Pulmonary artery endothelial cell (primary cell): ENCODE measurements at regions not wholly inside any gene's neighbourhood (a gene's known extent, or its start where the extent isn't known, plus 50 kb on each side); places are given as distances from the start of the nearest gene placed in this dataset.

Source experiments
- DNase-seq: peaks from one replicate; pipeline ENCODE4 v3.0.0-alpha.2; 2011; ENCODE audit warnings: low read depth, low spot score

DNA sequence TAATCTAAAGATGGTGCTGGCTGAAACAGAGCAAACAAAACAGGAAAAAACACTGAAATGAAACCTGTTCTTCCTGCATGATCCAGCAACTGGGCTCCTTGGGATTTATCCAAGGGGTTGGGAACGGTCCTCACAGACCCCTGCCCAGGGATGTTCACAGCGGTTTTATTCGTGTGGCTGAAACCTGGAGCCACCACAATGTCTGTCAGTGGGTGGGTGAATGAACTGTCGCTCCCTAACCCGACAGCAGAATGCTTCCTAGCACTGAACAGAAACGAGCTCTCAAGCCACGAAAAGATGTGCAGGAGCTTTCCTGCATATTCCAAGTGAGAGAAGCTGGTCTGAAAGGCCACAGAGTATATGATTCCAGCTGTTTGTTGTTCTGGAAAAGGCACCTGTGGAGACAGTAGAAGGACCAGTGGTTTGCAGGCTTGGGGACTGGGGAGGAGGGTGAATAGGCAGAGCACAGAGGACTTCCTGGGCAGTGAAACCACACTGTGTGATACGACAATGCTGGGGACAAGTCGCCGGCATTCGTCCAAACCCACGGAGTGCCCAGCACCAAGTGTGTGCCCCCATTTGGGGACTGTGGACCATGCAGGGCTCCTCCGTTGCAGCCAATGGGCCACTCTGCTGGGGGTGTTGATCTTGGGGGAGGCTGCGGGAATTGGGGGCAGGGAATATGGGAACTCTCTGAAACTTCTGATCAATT is 73.9 kb downstream of the TEX29 start:
- no peak for DNase-seq

DNA sequence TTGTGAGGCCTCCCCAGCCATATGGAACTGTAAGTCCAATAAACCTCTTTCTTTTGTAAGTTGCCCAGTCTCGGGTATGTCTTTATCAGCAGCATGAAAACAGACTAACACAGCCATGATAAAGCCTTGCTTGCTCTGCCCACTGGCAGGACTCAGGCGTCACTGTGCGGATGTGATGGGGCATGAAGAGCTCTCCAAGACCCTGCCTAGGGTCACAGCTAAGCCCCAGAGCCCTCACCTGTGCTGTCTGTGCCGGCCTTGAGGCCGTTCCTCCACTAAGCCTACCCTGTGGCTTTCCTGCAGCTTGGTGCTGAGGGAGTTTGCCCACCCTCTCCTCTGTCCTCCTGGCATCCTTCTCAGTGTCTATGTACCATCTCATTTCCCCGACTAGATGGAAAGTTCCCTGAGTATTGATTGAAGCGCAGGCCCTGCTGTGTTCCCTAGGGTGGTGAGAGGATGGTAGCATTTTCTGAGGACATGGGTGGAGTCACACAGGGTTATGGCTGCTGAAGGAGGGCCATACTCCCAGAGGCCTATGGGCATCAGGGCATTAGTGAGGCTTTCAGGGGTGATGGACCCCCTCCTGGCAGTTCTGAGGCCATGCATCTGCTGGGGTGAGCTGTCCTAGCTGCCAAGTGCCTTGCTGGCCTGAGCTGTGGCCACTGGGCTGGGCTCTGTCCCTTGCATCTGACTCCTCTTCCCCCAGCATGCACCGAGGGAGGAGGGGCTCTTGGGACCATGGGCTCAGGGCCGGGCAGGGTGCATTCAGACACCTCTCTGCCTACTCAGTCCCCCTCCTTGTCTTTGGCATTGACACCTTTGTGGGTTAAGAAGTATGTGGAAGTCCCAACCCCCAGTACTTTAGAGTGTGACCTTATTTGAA is 75.3 kb downstream of the TEX29 start:
- no peak for DNase-seq

DNA sequence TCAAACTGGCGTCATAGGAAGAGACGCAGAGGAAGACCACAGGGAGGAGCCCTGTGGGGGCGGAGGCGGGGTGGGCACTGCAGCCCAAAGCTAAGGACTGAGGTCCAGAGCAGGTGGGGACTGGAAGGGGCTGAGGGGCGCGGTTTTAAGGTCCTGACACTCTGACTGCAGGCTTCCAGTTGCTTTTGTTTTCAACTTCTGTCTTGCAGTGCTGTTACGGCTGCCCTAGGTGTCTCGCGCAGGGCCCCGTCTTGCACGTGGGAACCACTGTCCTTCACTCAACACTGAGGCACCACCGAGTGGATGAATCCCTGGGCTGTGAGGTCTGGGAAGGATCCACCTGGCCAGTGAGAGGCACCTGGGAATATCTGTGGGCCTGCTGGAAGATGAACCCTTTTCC is 76.0 kb downstream of the TEX29 start:
- no peak for DNase-seq

DNA sequence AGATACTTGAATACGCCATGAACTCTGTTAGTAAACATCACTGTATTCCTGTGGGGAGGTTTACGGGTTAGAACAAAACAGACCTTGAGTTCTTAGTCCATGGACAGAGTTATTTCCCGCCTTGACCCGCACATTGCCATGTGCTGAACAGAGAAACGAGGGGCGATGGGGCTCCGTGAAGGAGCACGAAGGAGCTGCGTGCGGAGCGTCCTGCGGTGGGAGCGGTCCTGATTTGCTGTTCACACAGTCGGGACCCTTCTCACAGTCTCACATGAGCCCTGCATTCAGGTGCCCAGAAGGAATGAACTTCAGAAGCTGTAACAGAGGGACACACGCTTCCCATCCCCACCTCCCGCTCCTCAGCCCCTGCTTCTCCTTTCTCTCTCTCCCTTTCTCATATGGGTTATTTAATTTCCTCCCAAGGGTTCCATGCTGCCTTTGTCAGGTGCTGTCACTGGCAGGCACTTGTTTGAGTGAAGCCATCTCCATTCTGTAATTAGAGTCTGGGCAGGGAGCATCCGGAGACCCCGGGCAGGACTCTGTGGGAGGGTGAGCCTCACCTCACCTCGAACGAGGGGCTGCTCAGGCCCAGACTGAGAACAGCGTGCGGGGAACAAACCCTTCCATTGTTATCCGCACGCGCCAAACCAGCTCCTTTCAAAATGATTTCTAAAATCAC is 76.9 kb downstream of the TEX29 start:
- DNase-seq = no peak

GRCh38 chr13:111398196-111398595 is 77.8 kb downstream of the TEX29 start:
- DNase-seq = no peak

DNA sequence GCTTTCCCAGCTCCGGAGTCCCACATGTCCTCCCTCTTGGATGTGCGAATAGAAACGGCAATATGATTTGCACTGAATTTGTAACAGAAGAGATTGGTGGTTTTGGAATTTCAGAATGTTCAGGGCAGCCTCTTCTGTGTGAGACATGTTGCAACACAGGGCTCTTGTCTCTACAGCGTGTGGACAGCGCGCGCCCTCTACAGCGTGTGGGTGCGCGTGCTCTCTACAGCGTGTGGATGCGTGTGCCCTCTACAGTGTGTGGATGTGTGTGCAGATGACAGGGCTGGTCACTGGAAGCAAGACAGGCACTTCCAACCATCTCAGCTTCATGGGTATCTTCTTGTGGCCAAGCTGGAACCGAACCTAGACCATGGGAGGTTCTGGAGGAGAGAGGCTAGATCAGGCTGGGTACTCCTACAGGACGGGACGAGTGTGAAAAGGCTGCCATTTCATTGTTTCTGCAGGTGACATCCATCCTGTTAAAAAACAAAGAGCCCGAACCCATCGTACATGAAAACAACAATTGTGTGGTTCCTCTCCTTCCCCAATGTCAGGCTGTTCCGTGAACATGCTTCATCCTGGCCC is 78.4 kb downstream of the TEX29 start:
- DNase-seq = no peak

DNA sequence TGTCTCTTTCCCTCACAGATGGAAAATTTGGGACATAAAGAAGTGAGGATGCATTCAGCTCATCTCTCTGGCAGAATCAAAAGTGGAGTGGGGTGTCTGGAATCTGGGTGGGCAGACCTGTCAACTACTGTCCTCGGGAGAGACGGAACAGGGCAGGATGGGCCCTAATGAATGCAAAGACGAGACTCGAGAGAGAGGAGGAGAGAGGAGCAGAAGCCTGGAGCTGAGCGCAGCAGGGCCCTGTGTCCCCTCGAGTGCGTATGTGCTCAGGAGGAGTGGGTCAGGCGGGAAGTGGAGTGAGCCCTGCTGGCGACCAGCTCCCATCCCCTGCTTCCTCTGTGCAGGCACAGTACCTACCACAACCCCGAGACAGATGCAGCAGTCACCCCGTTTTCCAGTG is 78.9 kb downstream of the TEX29 start:
- no peak for DNase-seq

DNA sequence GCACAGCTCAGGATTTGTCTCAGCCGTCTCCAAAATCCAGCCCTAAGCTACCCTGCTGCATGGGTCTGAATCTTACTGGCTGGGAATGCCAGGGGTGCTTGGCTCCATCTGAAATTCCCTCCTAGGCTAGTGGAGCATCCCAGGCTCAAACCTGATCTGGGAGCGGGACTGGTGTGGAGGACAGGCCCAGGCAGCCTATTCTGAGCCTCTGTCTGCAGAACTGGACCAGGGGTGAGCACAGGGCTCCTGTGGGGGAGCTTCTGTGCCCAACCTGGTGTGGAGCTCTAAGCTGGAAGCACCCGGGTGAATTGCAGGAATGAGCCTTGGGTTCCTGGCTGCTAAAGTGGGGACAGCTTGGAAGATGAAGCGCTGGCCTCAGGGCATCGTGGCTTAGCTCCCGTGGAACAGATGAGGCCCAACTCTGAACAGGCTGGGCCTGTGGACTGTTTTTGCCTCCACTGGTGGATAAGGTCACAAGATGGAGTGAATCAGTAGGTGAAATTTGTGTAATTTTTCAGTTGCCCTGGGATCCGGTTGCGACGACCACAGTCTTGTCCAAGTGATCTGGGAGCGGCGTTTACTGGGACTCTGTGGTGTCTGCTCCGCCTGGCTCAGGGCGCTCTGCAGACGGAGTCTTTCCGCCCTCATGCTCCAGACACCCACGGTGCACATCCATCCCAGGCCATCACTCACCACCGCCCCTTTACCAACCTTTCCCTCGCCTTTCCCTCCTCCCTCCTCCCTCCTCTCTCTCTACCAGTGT is 79.5 kb downstream of the TEX29 start:
- DNase-seq = no peak

- DNase-seq = no peak
These were observed 80.7 kb downstream of the TEX29 start for GRCh38 chr13:111401151-111401550.

- no peak for DNase-seq
These were observed 81.3 kb downstream of the TEX29 start for GRCh38 chr13:111401755-111402154.

DNA sequence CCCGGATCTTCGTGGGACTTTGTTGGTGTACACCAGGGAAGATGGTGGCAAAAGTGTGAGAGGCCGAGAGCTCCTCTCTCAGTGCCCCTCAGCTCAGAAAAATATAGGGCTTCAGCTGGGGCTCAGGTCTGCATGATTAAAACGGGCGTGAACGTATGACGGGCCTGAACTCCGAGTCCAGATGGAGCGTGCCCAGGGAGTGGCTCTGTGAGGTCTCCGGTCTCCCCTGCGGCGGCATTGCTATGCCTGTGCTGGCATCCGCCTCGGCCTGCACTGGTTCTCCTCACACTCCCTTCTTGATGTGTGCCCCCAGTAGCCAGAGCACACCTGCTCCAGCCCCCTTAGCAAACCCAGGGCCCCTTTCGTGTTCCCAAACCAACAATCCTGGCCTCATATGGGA is 82.0 kb downstream of the TEX29 start:
- DNase-seq = no peak

DNA sequence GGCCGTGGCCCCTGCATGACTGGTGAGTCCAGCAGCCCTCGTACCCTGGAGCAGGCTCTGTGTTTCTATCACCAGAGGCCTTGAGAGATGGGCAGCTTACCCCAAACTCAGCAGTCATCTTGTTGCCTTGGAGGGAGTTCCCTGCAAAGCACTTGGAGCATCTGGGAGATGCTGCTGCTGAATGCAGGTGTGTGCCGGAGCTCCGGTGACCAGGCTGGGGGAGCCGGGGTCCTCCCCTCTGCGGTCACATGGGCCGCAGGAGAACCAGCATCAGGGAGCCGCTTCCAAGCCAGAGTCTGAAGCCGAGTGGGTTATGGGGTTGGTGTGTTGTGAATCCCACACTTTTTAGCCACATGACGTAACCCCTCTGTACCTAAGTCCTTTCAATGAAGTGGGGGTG is 82.8 kb downstream of the TEX29 start:
- DNase-seq = no peak

DNA sequence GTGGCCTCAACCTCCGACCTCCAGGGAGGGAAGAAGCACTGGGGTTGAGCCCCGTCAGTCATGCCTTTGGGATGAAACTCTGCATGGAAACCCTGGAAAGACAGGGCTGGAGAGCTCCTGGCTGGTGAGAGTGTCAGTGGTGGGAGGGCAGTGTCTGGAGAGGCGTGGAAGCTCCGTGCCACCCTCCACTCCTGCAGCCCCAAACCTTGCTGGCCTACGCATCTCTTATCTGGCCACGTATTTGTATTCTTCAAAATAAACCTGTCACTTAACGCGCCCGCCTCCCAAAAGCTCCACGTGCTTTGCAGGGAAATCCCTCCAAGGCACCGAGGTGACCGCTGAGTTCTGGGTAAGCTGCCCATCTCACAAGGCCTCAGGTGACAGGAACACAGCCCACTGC is 84.3 kb downstream of the TEX29 start:
- DNase-seq = no peak

DNA sequence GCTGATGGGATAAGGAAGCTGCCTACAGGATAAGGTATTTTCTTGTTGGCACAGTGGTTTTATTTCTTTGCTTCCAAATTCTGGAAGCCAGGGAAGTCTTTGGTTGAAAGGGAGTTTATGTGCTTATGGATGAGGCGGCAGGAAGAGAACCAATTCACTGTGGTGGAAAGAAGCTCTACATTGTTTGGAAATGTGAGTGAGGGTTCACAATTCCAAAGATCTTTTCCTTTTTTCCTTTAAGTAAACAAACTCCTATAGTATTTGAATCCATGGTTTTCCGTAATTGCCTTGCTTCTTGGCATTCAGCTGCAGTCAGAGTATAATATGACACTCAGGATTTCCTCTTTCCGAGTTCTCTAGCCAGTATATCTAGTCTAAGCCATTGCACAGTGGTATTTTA is 86.2 kb downstream of the TEX29 start:
- DNase-seq = no peak

GRCh38 chr13:111407381-111408131 is 87.1 kb downstream of the TEX29 start:
- DNase-seq = no peak

DNA sequence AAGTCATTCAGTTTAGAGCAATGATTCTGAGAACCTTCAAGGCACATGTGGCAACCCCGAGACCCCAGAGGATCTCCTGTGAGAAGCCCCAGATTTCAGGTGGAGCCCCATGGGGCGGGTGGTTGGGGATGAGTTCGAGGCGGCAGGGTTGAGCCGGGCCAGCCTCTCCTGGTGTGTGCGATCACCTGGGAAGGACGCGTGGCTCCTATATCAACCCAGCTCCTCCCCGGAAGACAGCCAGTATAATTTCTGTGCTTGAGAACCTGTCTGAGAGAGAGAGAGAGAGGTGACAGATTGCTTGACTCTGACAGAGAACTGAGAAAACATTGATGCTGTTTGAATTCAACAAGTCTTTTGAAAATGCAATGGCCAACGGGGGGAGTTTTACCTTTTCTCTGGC is 89.0 kb downstream of the TEX29 start:
- no peak for DNase-seq

DNA sequence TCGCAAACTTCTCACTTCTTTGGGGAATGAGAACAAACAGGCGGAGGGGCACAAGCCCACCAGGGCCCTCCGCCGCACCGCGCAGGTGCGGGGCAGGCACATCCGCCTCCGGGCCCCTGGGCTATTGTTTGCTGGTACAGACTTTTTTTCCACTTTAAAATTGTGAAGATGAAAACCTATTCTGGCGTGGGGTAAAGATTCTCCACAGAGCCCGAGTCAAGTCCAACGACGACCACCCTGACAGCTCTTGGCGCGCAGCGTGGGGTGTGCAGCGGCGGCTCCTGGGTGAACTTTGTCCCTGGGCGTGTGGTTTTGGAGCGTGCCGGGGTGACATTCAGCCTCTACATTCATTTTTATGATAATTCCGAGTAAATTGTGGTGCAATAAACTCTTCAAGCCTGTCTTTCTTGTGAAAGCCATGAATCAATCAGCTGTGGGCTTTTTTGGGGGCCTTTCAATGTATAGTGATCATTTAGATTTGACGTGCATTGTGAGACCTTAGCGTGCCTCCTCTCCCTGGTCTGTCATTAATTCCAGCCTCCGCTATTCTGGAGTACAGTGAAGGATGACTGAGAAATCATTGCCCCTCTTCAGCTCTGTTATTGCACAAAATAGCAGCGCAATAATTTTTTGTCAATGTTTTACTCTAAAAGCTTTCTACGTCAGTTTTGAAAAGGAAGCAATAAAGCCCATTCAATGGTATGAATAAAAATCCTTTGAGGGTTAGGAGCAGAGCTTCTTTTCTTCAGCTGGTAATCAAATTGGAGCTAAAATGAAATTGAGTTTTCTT is 90.0 kb downstream of the TEX29 start:
- no peak for DNase-seq

DNA sequence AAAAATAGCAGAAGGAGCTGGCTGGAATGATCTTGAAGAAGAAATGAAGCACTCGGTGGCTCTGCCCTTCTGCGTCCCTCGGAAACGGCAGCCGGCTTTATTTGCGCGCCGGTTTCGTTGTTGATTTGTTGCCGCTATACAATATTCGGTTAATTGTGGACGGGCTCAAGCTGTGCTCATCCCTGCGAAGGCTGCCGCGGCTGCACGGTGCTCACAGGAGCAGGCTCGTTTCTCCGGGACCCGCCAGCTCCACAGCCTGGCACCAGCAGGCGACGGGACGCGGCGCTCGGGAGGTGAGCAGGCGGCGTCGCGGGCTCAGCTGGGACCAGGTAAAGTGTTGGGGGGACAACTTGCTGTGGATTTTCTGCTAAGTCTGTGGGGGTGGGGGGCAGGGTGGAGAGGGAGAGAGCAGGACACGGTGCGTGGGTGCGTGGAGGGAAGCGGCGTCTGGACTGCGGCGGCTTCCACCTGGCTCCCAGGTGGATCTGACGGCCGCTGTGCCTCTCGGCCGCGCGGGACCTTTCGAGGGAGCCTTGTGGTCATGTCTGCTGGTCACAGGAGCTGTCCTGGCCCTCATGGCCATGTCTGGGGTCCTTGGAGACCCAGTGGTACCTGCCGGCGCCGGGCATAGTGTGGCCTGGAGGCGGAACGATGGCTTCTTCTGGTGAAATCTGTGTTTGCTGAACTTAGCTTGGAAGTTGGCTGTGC is 90.9 kb downstream of the TEX29 start:
- DNase-seq = no peak
